C4-2B (cell line): ENCODE measurements at regions not wholly inside any gene's neighbourhood (a gene's known extent, or its start where the extent isn't known, plus 50 kb on each side); places are given as distances from the start of the nearest gene placed in this dataset.

Experiments used
- ZFX ChIP-seq: fragments of 450-650 bp; IDR thresholded peaks from 2 replicates; pipeline ENCODE4 v1.6.1; 2017
- TF ChIP-seq, protein P1 (sequence below): fragments of 450-650 bp; conservative IDR thresholded peaks from 2 replicates; pipeline ENCODE4 v1.5.1; 2017; ENCODE audit warnings: mild to moderate bottlenecking

- TF ChIP-seq, protein P1, sequence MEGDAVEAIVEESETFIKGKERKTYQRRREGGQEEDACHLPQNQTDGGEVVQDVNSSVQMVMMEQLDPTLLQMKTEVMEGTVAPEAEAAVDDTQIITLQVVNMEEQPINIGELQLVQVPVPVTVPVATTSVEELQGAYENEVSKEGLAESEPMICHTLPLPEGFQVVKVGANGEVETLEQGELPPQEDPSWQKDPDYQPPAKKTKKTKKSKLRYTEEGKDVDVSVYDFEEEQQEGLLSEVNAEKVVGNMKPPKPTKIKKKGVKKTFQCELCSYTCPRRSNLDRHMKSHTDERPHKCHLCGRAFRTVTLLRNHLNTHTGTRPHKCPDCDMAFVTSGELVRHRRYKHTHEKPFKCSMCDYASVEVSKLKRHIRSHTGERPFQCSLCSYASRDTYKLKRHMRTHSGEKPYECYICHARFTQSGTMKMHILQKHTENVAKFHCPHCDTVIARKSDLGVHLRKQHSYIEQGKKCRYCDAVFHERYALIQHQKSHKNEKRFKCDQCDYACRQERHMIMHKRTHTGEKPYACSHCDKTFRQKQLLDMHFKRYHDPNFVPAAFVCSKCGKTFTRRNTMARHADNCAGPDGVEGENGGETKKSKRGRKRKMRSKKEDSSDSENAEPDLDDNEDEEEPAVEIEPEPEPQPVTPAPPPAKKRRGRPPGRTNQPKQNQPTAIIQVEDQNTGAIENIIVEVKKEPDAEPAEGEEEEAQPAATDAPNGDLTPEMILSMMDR = no peak
- no peak for TF ChIP-seq ZFX
These were observed 121.8 kb upstream of the IRX5 start for GRCh38 chr16:54808890-54809289.
